C4-2B (cell line): ENCODE measurements at regions not wholly inside any gene's neighbourhood (a gene's known extent, or its start where the extent isn't known, plus 50 kb on each side); places are given as distances from the start of the nearest gene placed in this dataset.

Source experiments
- ZFX ChIP-seq: fragments of 450-650 bp; IDR thresholded peaks from 2 replicates; pipeline ENCODE4 v1.6.1; 2017
- TF ChIP-seq, protein P1 (sequence below): fragments of 450-650 bp; conservative IDR thresholded peaks from 2 replicates; pipeline ENCODE4 v1.5.1; 2017; ENCODE audit warnings: mild to moderate bottlenecking

DNA sequence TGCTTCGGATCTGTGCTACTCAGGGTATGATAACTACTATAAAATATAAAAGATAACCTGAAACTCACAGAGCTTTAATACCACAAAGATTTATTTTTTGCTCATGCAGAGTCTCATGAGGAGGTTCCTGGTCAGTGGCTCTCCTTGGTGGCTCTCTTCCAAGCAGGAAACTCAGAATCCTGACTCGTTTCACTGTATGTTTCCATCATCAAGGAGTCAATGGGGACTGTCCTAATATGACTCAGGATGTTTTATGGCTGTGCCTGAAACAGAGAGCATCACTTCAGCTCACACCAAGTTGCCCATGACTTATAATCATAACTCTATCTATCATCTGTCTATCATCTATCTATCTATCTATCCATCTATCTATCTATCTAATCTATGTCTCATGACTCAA lies 620.8 kb upstream of the NR3C2 start:
- TF ChIP-seq, protein P1, sequence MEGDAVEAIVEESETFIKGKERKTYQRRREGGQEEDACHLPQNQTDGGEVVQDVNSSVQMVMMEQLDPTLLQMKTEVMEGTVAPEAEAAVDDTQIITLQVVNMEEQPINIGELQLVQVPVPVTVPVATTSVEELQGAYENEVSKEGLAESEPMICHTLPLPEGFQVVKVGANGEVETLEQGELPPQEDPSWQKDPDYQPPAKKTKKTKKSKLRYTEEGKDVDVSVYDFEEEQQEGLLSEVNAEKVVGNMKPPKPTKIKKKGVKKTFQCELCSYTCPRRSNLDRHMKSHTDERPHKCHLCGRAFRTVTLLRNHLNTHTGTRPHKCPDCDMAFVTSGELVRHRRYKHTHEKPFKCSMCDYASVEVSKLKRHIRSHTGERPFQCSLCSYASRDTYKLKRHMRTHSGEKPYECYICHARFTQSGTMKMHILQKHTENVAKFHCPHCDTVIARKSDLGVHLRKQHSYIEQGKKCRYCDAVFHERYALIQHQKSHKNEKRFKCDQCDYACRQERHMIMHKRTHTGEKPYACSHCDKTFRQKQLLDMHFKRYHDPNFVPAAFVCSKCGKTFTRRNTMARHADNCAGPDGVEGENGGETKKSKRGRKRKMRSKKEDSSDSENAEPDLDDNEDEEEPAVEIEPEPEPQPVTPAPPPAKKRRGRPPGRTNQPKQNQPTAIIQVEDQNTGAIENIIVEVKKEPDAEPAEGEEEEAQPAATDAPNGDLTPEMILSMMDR = no peak
- TF ChIP-seq ZFX = no peak
